SHP77 (cell line): ENCODE measurements at regions not wholly inside any gene's neighbourhood (a gene's known extent, or its start where the extent isn't known, plus 50 kb on each side); places are given as distances from the start of the nearest gene placed in this dataset.

Experiments
- DNase-seq, 2 experiments: peaks; one replicate each; lab custom pipeline; 2025; lab: John Stamatoyannopoulos, UW

- no peak for DNase-seq
Measured at GRCh38 chr4:125140966-125141495, 173.7 kb upstream of the FAT4 start.

GRCh38 chr4:125135652-125136051, 179.1 kb upstream of the FAT4 start:
- no peak for DNase-seq

- no peak for DNase-seq
Measured at GRCh38 chr4:125132729-125133128, 182.0 kb upstream of the FAT4 start.

- DNase-seq, result no peak
Measured at GRCh38 chr4:125131891-125132680, 182.7 kb upstream of the FAT4 start.

- DNase-seq, result no peak
Measured at GRCh38 chr4:125125276-125125675, 189.5 kb upstream of the FAT4 start.

- DNase-seq, result no peak
Measured at GRCh38 chr4:125123570-125124109, 191.1 kb upstream of the FAT4 start.

GRCh38 chr4:125121581-125121980, 193.2 kb upstream of the FAT4 start:
- DNase-seq, result no peak

- no peak for DNase-seq
Measured at GRCh38 chr4:125116431-125116830, 198.3 kb upstream of the FAT4 start.

- no peak for DNase-seq
Measured at GRCh38 chr4:125115941-125116340, 198.8 kb upstream of the FAT4 start.

GRCh38 chr4:125115476-125115875, 199.3 kb upstream of the FAT4 start:
- no peak for DNase-seq

- no peak for DNase-seq
Measured at GRCh38 chr4:125112536-125112935, 202.2 kb upstream of the FAT4 start.

- no peak for DNase-seq
Measured at GRCh38 chr4:125111323-125111722, 203.4 kb upstream of the FAT4 start.

- no peak for DNase-seq
Measured at GRCh38 chr4:125105561-125105960, 209.2 kb upstream of the FAT4 start.

- no peak for DNase-seq
Measured at GRCh38 chr4:125104616-125105015, 210.1 kb upstream of the FAT4 start.

- DNase-seq, result no peak
Measured at GRCh38 chr4:125101719-125102118, 213.0 kb upstream of the FAT4 start.

- DNase-seq, result no peak
Measured at GRCh38 chr4:125097729-125098128, 217.0 kb upstream of the FAT4 start.

- DNase-seq, result no peak
Measured at GRCh38 chr4:125096662-125097061, 218.1 kb upstream of the FAT4 start.

GRCh38 chr4:125091541-125091940, 223.2 kb upstream of the FAT4 start:
- no peak for DNase-seq

- DNase-seq, result no peak
Measured at GRCh38 chr4:125091101-125091500, 223.7 kb upstream of the FAT4 start.

GRCh38 chr4:125084608-125085007, 230.1 kb upstream of the FAT4 start:
- DNase-seq, result no peak

- no peak for DNase-seq
Measured at GRCh38 chr4:125082729-125083417, 231.9 kb upstream of the FAT4 start.

GRCh38 chr4:125072269-125072668, 242.5 kb upstream of the FAT4 start:
- no peak for DNase-seq

- no peak for DNase-seq
Measured at GRCh38 chr4:125070861-125071260, 243.9 kb upstream of the FAT4 start.
